ENCODE measurements at regions not wholly inside any gene's neighbourhood (a gene's known extent, or its start where the extent isn't known, plus 50 kb on each side); places are given as distances from the start of the nearest gene placed in this dataset.
"Not testable (repeated sequence)": the region's sequence is repeated elsewhere in the genome, so short reads cannot be mapped to it uniquely, and the experiment has no call there.

- no peak overlapping the region for H3K9ac ChIP-seq
Measured at GRCh38 chr2:36163520-36164254, 191.9 kb upstream of the CRIM1 start.

GRCh38 chr2:36157093-36157492 lies 198.5 kb upstream of the CRIM1 start:
- H3K9ac ChIP-seq; CTCF ChIA-PET; POLR2A ChIA-PET; H3K4me2 ChIP-seq; H3F3A ChIP-seq (replicated peaks; ENCODE audit: insufficient read depth); H3K36me3 ChIP-seq (replicated peaks in 1 of 2; ENCODE audit: control insufficient read depth in 1 of 2, insufficient read depth in 2 of 2, low read length in 1 of 2); DNase-seq; H3K4me3 ChIP-seq (ENCODE audit: low read depth in 2 of 2, low read length in 1 of 2); H3K9me2 ChIP-seq; H3K9me3 ChIP-seq; H3K4me1 ChIP-seq (ENCODE audit: control insufficient read depth in 1 of 2, insufficient read depth in 2 of 2, low read depth in 1 of 2, low read length in 1 of 2); H4K20me1 ChIP-seq (ENCODE audit: insufficient read depth); H2AFZ ChIP-seq (ENCODE audit: low read depth); H3K27me3 ChIP-seq (ENCODE audit: insufficient read depth); H3K79me2 ChIP-seq (ENCODE audit: insufficient read depth); H3K27ac ChIP-seq (ENCODE audit: low read depth in 2 of 2, low read length in 1 of 2): not testable (repeated sequence)
- 10% methylated on average over 1 of the region's 1 CpG for WGBS (ENCODE audit: low lambda C conversion rate)

More at GRCh38 chr2:36163520-36164254, 191.9 kb upstream of the CRIM1 start:
- no peak overlapping the region for H3K4me2 ChIP-seq
- no peak for DNase-seq
- 36% methylated on average over 3 of the region's 3 CpGs for WGBS (ENCODE audit: low lambda C conversion rate)
- H3K9me2 ChIP-seq: no peaks in the 10 kb centered on the region
- no peaks in the 10 kb centered on the region for H3K79me2 ChIP-seq (ENCODE audit: insufficient read depth)
- no peak overlapping the region for H2AFZ ChIP-seq (ENCODE audit: low read depth)
- no peaks in the 10 kb centered on the region for H3K27me3 ChIP-seq (ENCODE audit: insufficient read depth)
- no peak overlapping the region for H3K27ac ChIP-seq (ENCODE audit: low read depth in 2 of 2, low read length in 1 of 2)
- TF ChIP-seq CTCF (IDR thresholded peaks at IDR 0.05) (no peak), ZBTB33 (IDR thresholded peaks at IDR 0.05; ENCODE audit: borderline replicate concordance, low read depth) (no peak), RFX5 (IDR thresholded peaks at IDR 0.05; ENCODE audit: low read length) (no peak), NFIC (IDR thresholded peaks at IDR 0.05; ENCODE audit: borderline replicate concordance) (no peak)
- ChIA-PET CTCF (no interaction called here), POLR2A (no interaction called here)
- H4K20me1 ChIP-seq (ENCODE audit: insufficient read depth): no peaks in the 10 kb centered on the region
- H3K4me3 ChIP-seq (ENCODE audit: low read depth in 2 of 2, low read length in 1 of 2): no peak overlapping the region
- H3K36me3 ChIP-seq (replicated peaks in 1 of 2; ENCODE audit: control insufficient read depth in 1 of 2, insufficient read depth in 2 of 2, low read length in 1 of 2): no peaks in the 10 kb centered on the region
- no peaks in the 10 kb centered on the region for H3K9me3 ChIP-seq
- no peaks in the 10 kb centered on the region for H3K4me1 ChIP-seq (ENCODE audit: control insufficient read depth in 1 of 2, insufficient read depth in 2 of 2, low read depth in 1 of 2, low read length in 1 of 2)
- H3F3A ChIP-seq (replicated peaks; ENCODE audit: insufficient read depth): no peaks in the 10 kb centered on the region

- Histone ChIP-seq H3F3A (replicated peaks; ENCODE audit: insufficient read depth) (no peaks in the 10 kb centered on the region), H3K79me2 (ENCODE audit: insufficient read depth) (no peaks in the 10 kb centered on the region), H3K9me3 (no peaks in the 10 kb centered on the region), H3K4me1 (ENCODE audit: control insufficient read depth in 1 of 2, insufficient read depth in 2 of 2, low read depth in 1 of 2, low read length in 1 of 2) (no peaks in the 10 kb centered on the region), H2AFZ (ENCODE audit: low read depth) (peak overlapping the region; percentile 37; the same call in 1 of the 2 replicates), H3K9ac (no peak overlapping the region), H3K36me3 (replicated peaks in 1 of 2; ENCODE audit: control insufficient read depth in 1 of 2, insufficient read depth in 2 of 2, low read length in 1 of 2) (no peaks in the 10 kb centered on the region), H3K27ac (ENCODE audit: low read depth in 2 of 2, low read length in 1 of 2) (no peak overlapping the region), H3K4me3 (ENCODE audit: low read depth in 2 of 2, low read length in 1 of 2) (peak overlapping the region in 1 of 2 experiments; percentile 2; a peak in 1 of 4 replicates), H3K9me2 (no peaks in the 10 kb centered on the region), H4K20me1 (ENCODE audit: insufficient read depth) (no peaks in the 10 kb centered on the region), H3K27me3 (ENCODE audit: insufficient read depth) (no peaks in the 10 kb centered on the region), H3K4me2 (peak overlapping the region; percentile 32; the same call in 1 of the 2 replicates)
- ChIA-PET POLR2A (no interaction called here), CTCF (interaction anchor here (2.7 kb wide), 1 partner anchor 9 kb away, joined by 6 read pairs; no protein-coding TSS in a partner anchor)
- 13% methylated on average over 4 of the region's 4 CpGs for WGBS (ENCODE audit: low lambda C conversion rate)
- no peak for DNase-seq
- no peak for TF ChIP-seq USF2 (IDR thresholded peaks at IDR 0.05; ENCODE audit: borderline replicate concordance, low read depth, low read length)
- no peak for TF ChIP-seq EZH2phosphoT487 (IDR thresholded peaks at IDR 0.05; ENCODE audit: borderline replicate concordance, low read depth)
- TF ChIP-seq CTCF (IDR thresholded peaks at IDR 0.05): no peak
- TF ChIP-seq ZBTB33 (IDR thresholded peaks at IDR 0.05; ENCODE audit: borderline replicate concordance, low read depth): no peak
- no peak for TF ChIP-seq TCF12 (IDR thresholded peaks at IDR 0.05)
- TF ChIP-seq RCOR1 (IDR thresholded peaks at IDR 0.05; ENCODE audit: low read length): no peak
Measured at GRCh38 chr2:36147670-36148390, 207.7 kb upstream of the CRIM1 start.

All from SK-N-SH (cell line).